HepG2 (cell line): ENCODE measurements at regions not wholly inside any gene's neighbourhood (a gene's known extent, or its start where the extent isn't known, plus 50 kb on each side); places are given as distances from the start of the nearest gene placed in this dataset.

ENCODE experiments used
- EHMT2 ChIP-seq: fragments of 200-600 bp; sonication (generic); IDR thresholded peaks from 2 replicates; pipeline ENCODE4 v1.7.0; 2017; ENCODE audit warnings: antibody characterized with exemption, low read depth, low read length, borderline replicate concordance
- SP1 ChIP-seq, 2 experiments: fragments of 450-650 bp in 1 of 2; sonication (generic) in 1 of 2; formaldehyde crosslinking in 1 of 2; IDR thresholded peaks; 2 replicates each; pipeline versions ENCODE4 v1.4.0 to v1.6.1; 2016 to 2020; ENCODE audit warnings: missing genetic modification reagents in 1 of 2
- SRF ChIP-seq: IDR thresholded peaks from 2 replicates; pipeline ENCODE4 v1.6.1; 2011; ENCODE audit warnings: mild to moderate bottlenecking, low read depth, low read length, moderate library complexity
- ZNF644 ChIP-seq: IDR thresholded peaks from 2 replicates; pipeline ENCODE4 v1.6.1; 2016; ENCODE audit warnings: low read depth
- TF ChIP-seq, protein P1 (sequence below): sonication (generic); formaldehyde crosslinking; IDR thresholded peaks from 2 replicates; pipeline ENCODE4 v1.5.0; 2020; ENCODE audit warnings: mild to moderate bottlenecking, missing genetic modification reagents, moderate library complexity

DNA sequence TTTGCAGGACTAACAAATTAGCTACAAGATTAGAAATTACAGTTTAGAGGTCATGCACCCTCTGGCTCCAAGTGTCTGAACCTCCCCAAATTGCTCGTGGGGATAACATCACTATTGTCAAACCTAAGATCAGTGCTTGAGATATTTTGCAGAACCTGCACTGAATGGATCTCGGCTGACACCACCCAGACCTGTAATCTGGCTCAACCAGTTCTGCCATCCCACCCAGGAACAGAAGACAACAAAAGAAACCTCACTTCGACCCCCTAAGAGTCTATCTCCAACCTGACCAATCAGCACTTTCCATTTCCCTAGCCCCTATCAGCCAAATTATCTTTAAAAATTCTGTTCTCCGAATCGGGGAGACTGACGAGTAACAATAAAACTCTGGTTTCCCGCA, 318.7 kb downstream of the NAP1L3 start:
- TF ChIP-seq, protein P1, sequence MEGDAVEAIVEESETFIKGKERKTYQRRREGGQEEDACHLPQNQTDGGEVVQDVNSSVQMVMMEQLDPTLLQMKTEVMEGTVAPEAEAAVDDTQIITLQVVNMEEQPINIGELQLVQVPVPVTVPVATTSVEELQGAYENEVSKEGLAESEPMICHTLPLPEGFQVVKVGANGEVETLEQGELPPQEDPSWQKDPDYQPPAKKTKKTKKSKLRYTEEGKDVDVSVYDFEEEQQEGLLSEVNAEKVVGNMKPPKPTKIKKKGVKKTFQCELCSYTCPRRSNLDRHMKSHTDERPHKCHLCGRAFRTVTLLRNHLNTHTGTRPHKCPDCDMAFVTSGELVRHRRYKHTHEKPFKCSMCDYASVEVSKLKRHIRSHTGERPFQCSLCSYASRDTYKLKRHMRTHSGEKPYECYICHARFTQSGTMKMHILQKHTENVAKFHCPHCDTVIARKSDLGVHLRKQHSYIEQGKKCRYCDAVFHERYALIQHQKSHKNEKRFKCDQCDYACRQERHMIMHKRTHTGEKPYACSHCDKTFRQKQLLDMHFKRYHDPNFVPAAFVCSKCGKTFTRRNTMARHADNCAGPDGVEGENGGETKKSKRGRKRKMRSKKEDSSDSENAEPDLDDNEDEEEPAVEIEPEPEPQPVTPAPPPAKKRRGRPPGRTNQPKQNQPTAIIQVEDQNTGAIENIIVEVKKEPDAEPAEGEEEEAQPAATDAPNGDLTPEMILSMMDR (CRISPR knock-in tag): no peak
- no peak for TF ChIP-seq SRF
- no peak for TF ChIP-seq ZNF644
- no peak for TF ChIP-seq EHMT2
- TF ChIP-seq SP1 (IDR thresholded peaks at IDR 0.05): no peak
- no peak for TF ChIP-seq SP1 (CRISPR knock-in tag; IDR thresholded peaks at IDR 0.05)
